ENCODE measurements at regions not wholly inside any gene's neighbourhood (a gene's known extent, or its start where the extent isn't known, plus 50 kb on each side); places are given as distances from the start of the nearest gene placed in this dataset.

- DNase-seq (ENCODE audit: low read depth, low spot score), result no peak
- no peaks in the 10 kb centered on the region for H3K27me3 ChIP-seq (ENCODE audit: control insufficient read depth, insufficient read depth, low read length)
- H3K9me3 ChIP-seq (ENCODE audit: control insufficient read depth, insufficient read depth, low read length), result no peaks in the 10 kb centered on the region
- no peak for TF ChIP-seq CTCF (IDR thresholded peaks at IDR 0.05; ENCODE audit: low read depth, low read length)
- H3K4me3 ChIP-seq (ENCODE audit: low read depth, low read length), result no peak overlapping the region
- ChIA-PET CTCF (no interaction called here), POLR2A (no interaction called here)
- H3K27ac ChIP-seq (ENCODE audit: low read depth, low read length), result no peak overlapping the region
Measured at GRCh38 chr9:99559776-99560175, 261.9 kb upstream of the NR4A3 start.

- Histone ChIP-seq H3K4me3 (ENCODE audit: low read depth, low read length) (no peak overlapping the region), H3K27ac (ENCODE audit: low read depth, low read length) (no peak overlapping the region), H3K27me3 (ENCODE audit: control insufficient read depth, insufficient read depth, low read length) (no peaks in the 10 kb centered on the region), H3K9me3 (ENCODE audit: control insufficient read depth, insufficient read depth, low read length) (no peaks in the 10 kb centered on the region)
- CTCF ChIA-PET, result no interaction called here
- no peak for TF ChIP-seq CTCF (IDR thresholded peaks at IDR 0.05; ENCODE audit: low read depth, low read length)
- DNase-seq (ENCODE audit: low read depth, low spot score), result no peak
- POLR2A ChIA-PET, result no interaction called here
Measured at GRCh38 chr9:99560561-99560960, 261.1 kb upstream of the NR4A3 start.

- DNase-seq (ENCODE audit: low read depth, low spot score), result no peak
- ChIA-PET POLR2A (no interaction called here), CTCF (interaction anchor here (0.6 kb wide), 2 partner anchors 42 to 304 kb away, joined by 3 read pairs; no protein-coding TSS in a partner anchor)
- H3K27me3 ChIP-seq (ENCODE audit: control insufficient read depth, insufficient read depth, low read length), result no peaks in the 10 kb centered on the region
- no peak for TF ChIP-seq CTCF (IDR thresholded peaks at IDR 0.05; ENCODE audit: low read depth, low read length)
- no peak overlapping the region for H3K27ac ChIP-seq (ENCODE audit: low read depth, low read length)
- no peak overlapping the region for H3K4me3 ChIP-seq (ENCODE audit: low read depth, low read length)
- no peaks in the 10 kb centered on the region for H3K9me3 ChIP-seq (ENCODE audit: control insufficient read depth, insufficient read depth, low read length)
Measured at GRCh38 chr9:99561509-99561917, 260.2 kb upstream of the NR4A3 start.

GRCh38 chr9:99561961-99562565 is 259.6 kb upstream of the NR4A3 start:
- H3K27ac ChIP-seq (ENCODE audit: low read depth, low read length), result no peak overlapping the region
- CTCF ChIA-PET, result no interaction called here
- no peak for TF ChIP-seq CTCF (IDR thresholded peaks at IDR 0.05; ENCODE audit: low read depth, low read length)
- no peak overlapping the region for H3K4me3 ChIP-seq (ENCODE audit: low read depth, low read length)
- DNase-seq (ENCODE audit: low read depth, low spot score), result no peak
- H3K27me3 ChIP-seq (ENCODE audit: control insufficient read depth, insufficient read depth, low read length), result no peaks in the 10 kb centered on the region
- H3K9me3 ChIP-seq (ENCODE audit: control insufficient read depth, insufficient read depth, low read length), result no peaks in the 10 kb centered on the region
- POLR2A ChIA-PET, result no interaction called here

GRCh38 chr9:99563364-99563763 is 258.3 kb upstream of the NR4A3 start:
- no peaks in the 10 kb centered on the region for H3K9me3 ChIP-seq (ENCODE audit: control insufficient read depth, insufficient read depth, low read length)
- peak; percentile 18; the same call in 1 of the 2 replicates for TF ChIP-seq CTCF (IDR thresholded peaks at IDR 0.05; ENCODE audit: low read depth, low read length)
- POLR2A ChIA-PET, result no interaction called here
- CTCF ChIA-PET, result no interaction called here
- no peak overlapping the region for H3K27ac ChIP-seq (ENCODE audit: low read depth, low read length)
- no peaks in the 10 kb centered on the region for H3K27me3 ChIP-seq (ENCODE audit: control insufficient read depth, insufficient read depth, low read length)
- DNase-seq (ENCODE audit: low read depth, low spot score), result no peak
- H3K4me3 ChIP-seq (ENCODE audit: low read depth, low read length), result no peak overlapping the region

All from AG04450 (cell line).